ENCODE measurements at regions not wholly inside any gene's neighbourhood (a gene's known extent, or its start where the extent isn't known, plus 50 kb on each side); places are given as distances from the start of the nearest gene placed in this dataset.

DNA sequence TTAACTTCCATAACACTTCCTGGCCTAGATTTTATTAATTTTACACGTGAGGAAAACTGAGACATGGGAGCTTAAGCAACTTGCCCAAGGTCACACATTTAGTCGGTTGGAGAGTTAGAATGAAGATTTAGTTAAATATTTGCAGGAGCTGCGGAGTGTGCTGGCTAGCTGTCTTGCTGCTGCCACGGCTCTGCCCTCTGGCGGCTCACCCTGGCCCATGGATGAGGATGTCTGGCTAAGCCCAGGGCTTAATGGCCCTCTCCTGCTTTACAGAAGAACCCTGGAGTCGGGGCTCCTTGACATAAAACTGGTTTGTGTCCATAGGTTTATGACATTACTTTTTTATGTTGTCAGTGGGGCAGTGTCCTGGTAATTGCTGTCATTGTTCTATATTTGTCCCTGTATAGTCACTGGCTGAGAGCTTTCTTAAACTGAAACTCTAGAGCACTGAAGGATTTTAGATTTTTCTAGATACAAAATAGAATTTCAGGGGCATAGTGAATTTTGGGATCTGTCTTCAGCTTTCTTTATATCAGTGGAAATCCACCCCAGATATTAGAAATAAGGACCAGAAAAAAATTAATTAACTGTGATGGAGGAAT is 88.9 kb upstream of the WLS start:
- peak in 1 of 3 experiments; percentile 31 for TF ChIP-seq CTCF (IDR thresholded peaks at IDR 0.05)
- TF ChIP-seq POLR2AphosphoS5 (IDR thresholded peaks at IDR 0.05; ENCODE audit: insufficient read depth in 1 of 2, low read depth in 1 of 2) = no peak
- no peaks in the 10 kb centered on the region for H3K9me3 ChIP-seq
- DNase-seq (ENCODE audit: extremely low spot score in 2 of 2) = no peak
- H3K4me1 ChIP-seq = peaks cover 5% of the 10 kb centered on the region
- intact Hi-C loops (cut with DNase I) = no loop called here
- H3K27me3 ChIP-seq = no peaks in the 10 kb centered on the region
- no peak overlapping the region for H3K27ac ChIP-seq
- H3K36me3 ChIP-seq = no peaks in the 10 kb centered on the region
- no peak overlapping the region for H3K4me3 ChIP-seq

DNA sequence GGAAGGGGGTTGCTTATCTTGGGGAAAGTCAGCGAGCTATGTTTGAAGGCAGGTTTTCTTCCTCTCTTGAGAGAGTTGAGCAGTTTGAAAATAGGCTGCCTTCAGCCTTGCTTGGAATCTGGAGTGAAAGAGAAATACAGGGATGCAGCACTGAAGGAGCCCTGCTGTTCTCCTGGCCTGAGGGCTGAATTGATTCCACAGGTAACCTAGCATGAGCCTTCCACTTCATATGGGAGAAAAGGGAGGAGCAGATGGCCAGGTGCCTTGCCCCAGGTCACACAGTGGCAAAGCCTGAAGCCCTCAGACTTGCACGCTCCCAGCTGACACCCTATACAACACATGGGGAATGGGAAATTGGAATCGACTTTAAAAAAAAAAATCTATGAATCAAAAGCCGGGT is 88.0 kb upstream of the WLS start:
- no peaks in the 10 kb centered on the region for H3K9me3 ChIP-seq
- no peaks in the 10 kb centered on the region for H3K27me3 ChIP-seq
- H3K4me1 ChIP-seq = peaks cover 5% of the 10 kb centered on the region
- intact Hi-C loops (cut with DNase I) = no loop called here
- no peak overlapping the region for H3K4me3 ChIP-seq
- no peaks in the 10 kb centered on the region for H3K36me3 ChIP-seq
- H3K27ac ChIP-seq = no peak overlapping the region
- TF ChIP-seq CTCF (IDR thresholded peaks at IDR 0.05) (no peak), POLR2AphosphoS5 (IDR thresholded peaks at IDR 0.05; ENCODE audit: insufficient read depth in 1 of 2, low read depth in 1 of 2) (no peak)
- DNase-seq (ENCODE audit: extremely low spot score in 2 of 2) = no peak

DNA sequence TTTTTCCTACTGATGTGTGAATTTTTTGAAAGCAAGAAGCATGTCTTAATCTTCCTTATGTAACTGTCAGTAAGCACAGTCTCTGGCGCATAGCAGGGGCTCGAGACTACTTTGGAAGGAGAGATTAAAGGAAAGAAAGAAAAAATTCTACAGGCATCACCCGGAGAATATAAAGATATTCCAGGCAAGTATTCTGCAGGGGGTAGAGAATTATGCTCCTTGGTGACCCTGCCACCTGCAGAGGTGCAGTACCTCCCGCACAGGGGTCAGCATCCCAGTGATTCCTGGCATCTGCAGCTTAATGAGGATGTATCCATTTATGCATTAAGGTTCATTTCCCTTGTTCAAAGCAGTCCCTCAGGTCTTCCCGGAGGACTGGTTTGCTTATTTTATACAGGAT is 87.6 kb upstream of the WLS start:
- intact Hi-C loops (cut with DNase I) = no loop called here
- no peaks in the 10 kb centered on the region for H3K9me3 ChIP-seq
- no peak for TF ChIP-seq POLR2AphosphoS5 (IDR thresholded peaks at IDR 0.05; ENCODE audit: insufficient read depth in 1 of 2, low read depth in 1 of 2)
- no peak for TF ChIP-seq CTCF (IDR thresholded peaks at IDR 0.05)
- TF ChIP-seq POLR2A (IDR thresholded peaks at IDR 0.05) = no peak
- H3K36me3 ChIP-seq = no peaks in the 10 kb centered on the region
- peaks cover 5% of the 10 kb centered on the region for H3K4me1 ChIP-seq
- no peaks in the 10 kb centered on the region for H3K27me3 ChIP-seq
- no peak overlapping the region for H3K27ac ChIP-seq
- no peak for DNase-seq (ENCODE audit: extremely low spot score in 2 of 2)
- H3K4me3 ChIP-seq = no peak overlapping the region

- Histone ChIP-seq H3K4me1 (no peaks in the 10 kb centered on the region), H3K27me3 (no peaks in the 10 kb centered on the region), H3K9me3 (no peaks in the 10 kb centered on the region), H3K4me3 (no peak overlapping the region), H3K36me3 (no peaks in the 10 kb centered on the region), H3K27ac (no peak overlapping the region)
- DNase-seq (ENCODE audit: extremely low spot score in 2 of 2) = no peak
- TF ChIP-seq POLR2A (IDR thresholded peaks at IDR 0.05) (no peak), CTCF (IDR thresholded peaks at IDR 0.05) (no peak), POLR2AphosphoS5 (IDR thresholded peaks at IDR 0.05; ENCODE audit: insufficient read depth in 1 of 2, low read depth in 1 of 2) (no peak)
- intact Hi-C loops (cut with DNase I) = no loop called here
Measured at GRCh38 chr1:68317543-68317942, 85.2 kb upstream of the WLS start.

GRCh38 chr1:68314151-68314780 is 81.9 kb upstream of the WLS start:
- H3K4me3 ChIP-seq = no peak overlapping the region
- H3K4me1 ChIP-seq = no peaks in the 10 kb centered on the region
- DNase-seq (ENCODE audit: extremely low spot score in 2 of 2) = no peak
- H3K27ac ChIP-seq = no peak overlapping the region
- H3K9me3 ChIP-seq = no peaks in the 10 kb centered on the region
- no peaks in the 10 kb centered on the region for H3K36me3 ChIP-seq
- TF ChIP-seq POLR2A (IDR thresholded peaks at IDR 0.05) (no peak), POLR2AphosphoS5 (IDR thresholded peaks at IDR 0.05; ENCODE audit: insufficient read depth in 1 of 2, low read depth in 1 of 2) (no peak), CTCF (IDR thresholded peaks at IDR 0.05) (no peak)
- intact Hi-C loops (cut with DNase I) = no loop called here
- H3K27me3 ChIP-seq = no peaks in the 10 kb centered on the region
